HG03354 (cell line): ENCODE measurements at regions not wholly inside any gene's neighbourhood (a gene's known extent, or its start where the extent isn't known, plus 50 kb on each side); places are given as distances from the start of the nearest gene placed in this dataset.

Source experiments
- ATAC-seq: cut with Tn5 transposase; IDR thresholded peaks from one replicate; pipeline ENCODE4 v1.9.1; 2021; ENCODE audit warnings: mild to moderate bottlenecking; ENCODE audit not compliant: unreplicated experiment, poor library complexity, severe bottlenecking

- no peak for ATAC-seq
Observed at GRCh38 chr14:55874785-55875184, 243.4 kb upstream of the PELI2 start.

- no peak for ATAC-seq
Observed at GRCh38 chr14:55877942-55878341, 240.3 kb upstream of the PELI2 start.

GRCh38 chr14:55881577-55882241, 236.5 kb upstream of the PELI2 start:
- ATAC-seq: no peak

GRCh38 chr14:55884819-55885218, 233.4 kb upstream of the PELI2 start:
- ATAC-seq: no peak

GRCh38 chr14:55889124-55889523, 229.1 kb upstream of the PELI2 start:
- no peak for ATAC-seq

- no peak for ATAC-seq
Observed at GRCh38 chr14:55891692-55892091, 226.5 kb upstream of the PELI2 start.

GRCh38 chr14:55892906-55893305, 225.3 kb upstream of the PELI2 start:
- no peak for ATAC-seq

GRCh38 chr14:55893705-55894104, 224.5 kb upstream of the PELI2 start:
- no peak for ATAC-seq

- ATAC-seq: no peak
Observed at GRCh38 chr14:55897031-55897430, 221.2 kb upstream of the PELI2 start.

GRCh38 chr14:55898938-55899337, 219.3 kb upstream of the PELI2 start:
- ATAC-seq: no peak

- no peak for ATAC-seq
Observed at GRCh38 chr14:55899531-55899930, 218.7 kb upstream of the PELI2 start.

GRCh38 chr14:55900749-55901148, 217.5 kb upstream of the PELI2 start:
- no peak for ATAC-seq

GRCh38 chr14:55901291-55901690, 216.9 kb upstream of the PELI2 start:
- no peak for ATAC-seq

GRCh38 chr14:55902241-55902640, 216.0 kb upstream of the PELI2 start:
- no peak for ATAC-seq

GRCh38 chr14:55904086-55904485, 214.1 kb upstream of the PELI2 start:
- no peak for ATAC-seq

- ATAC-seq: no peak
Observed at GRCh38 chr14:55908106-55908505, 210.1 kb upstream of the PELI2 start.

GRCh38 chr14:55909879-55910278, 208.3 kb upstream of the PELI2 start:
- ATAC-seq: no peak

GRCh38 chr14:55910601-55911243, 207.5 kb upstream of the PELI2 start:
- no peak for ATAC-seq

GRCh38 chr14:55911776-55912175, 206.4 kb upstream of the PELI2 start:
- no peak for ATAC-seq

- ATAC-seq: no peak
Observed at GRCh38 chr14:55912344-55912743, 205.9 kb upstream of the PELI2 start.

GRCh38 chr14:55913324-55914025, 204.7 kb upstream of the PELI2 start:
- no peak for ATAC-seq
